Brain microvascular endothelial cell (primary cell): ENCODE measurements at regions not wholly inside any gene's neighbourhood (a gene's known extent, or its start where the extent isn't known, plus 50 kb on each side); places are given as distances from the start of the nearest gene placed in this dataset.

Experiments used
- DNase-seq: peaks from one replicate; pipeline ENCODE4 v3.0.0-alpha.2; 2020
- H3K27ac ChIP-seq: fragments of 250-450 bp; sonication (Bioruptor Pico); 2 replicates; pipeline ENCODE4 v1.5.1; 2020; ENCODE audit warnings: mild to moderate bottlenecking, moderate library complexity
- H3K27me3 ChIP-seq: fragments of 250-450 bp; sonication (Bioruptor Pico); replicated peaks from 2 replicates; pipeline ENCODE4 v1.5.1; 2020; ENCODE audit warnings: mild to moderate bottlenecking
- H3K36me3 ChIP-seq: fragments of 250-450 bp; sonication (Bioruptor Pico); replicated peaks from 2 replicates; pipeline ENCODE4 v1.5.1; 2020; ENCODE audit warnings: mild to moderate bottlenecking
- H3K4me3 ChIP-seq: 2 replicates; pipeline ENCODE4 v1.5.1; 2011; ENCODE audit warnings: low read depth, mild to moderate bottlenecking, control low read depth, low read length, moderate library complexity
- in situ Hi-C: cut with HindIII; loops from 2 replicates; pipeline ENCODE4 v1.10.0; 2017; ENCODE audit warnings: low sequenced_read_pairs, low pct_ligation_motif_present
- TF ChIP-seq, protein P1 (sequence below): IDR thresholded peaks from 2 replicates; pipeline ENCODE4 v1.5.1; 2011; ENCODE audit warnings: low read depth, mild to moderate bottlenecking, moderate library complexity, low read length, control low read depth, inconsistent platforms; ENCODE audit errors: missing control alignments

DNA sequence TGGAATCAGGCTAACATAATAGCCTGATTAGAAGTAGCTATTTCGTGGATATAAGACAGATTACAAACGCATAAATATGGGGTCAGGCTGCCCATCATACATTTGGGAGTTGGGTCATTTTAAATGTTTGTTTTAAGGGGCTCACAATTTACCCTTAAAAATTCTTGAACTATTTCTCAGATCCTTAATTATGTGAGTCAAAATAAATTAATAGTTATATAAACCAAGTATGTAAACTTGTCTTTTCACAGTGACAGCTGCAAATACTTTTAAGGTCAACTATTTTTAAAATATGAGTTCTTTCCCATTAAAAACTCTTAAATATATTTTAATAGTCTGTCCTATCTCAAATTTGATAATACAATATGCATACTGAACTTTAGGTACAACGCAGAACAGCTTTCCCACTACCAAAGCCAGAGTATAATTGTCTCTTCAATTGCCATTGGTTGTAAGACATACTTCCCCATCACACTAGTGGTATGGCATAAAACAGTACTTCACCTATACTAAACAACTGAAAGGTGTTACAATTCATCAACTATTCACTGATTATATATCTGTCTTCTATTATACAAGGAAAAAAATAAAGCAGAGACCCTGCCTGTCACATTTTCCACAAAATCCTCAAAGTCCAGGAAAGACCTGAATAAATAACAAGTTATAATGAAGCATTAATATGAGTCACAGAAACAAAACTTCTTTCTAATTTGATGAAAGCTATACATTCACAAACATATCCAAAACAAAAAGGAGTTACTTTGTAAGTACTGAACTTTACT is 80.8 kb upstream of the COL21A1 start:
- Histone ChIP-seq H3K27ac (no peak overlapping the region), H3K27me3 (no peaks in the 10 kb centered on the region), H3K4me3 (no peak overlapping the region), H3K36me3 (no peaks in the 10 kb centered on the region)
- in situ Hi-C loops = no loop called here
- TF ChIP-seq, protein P1, sequence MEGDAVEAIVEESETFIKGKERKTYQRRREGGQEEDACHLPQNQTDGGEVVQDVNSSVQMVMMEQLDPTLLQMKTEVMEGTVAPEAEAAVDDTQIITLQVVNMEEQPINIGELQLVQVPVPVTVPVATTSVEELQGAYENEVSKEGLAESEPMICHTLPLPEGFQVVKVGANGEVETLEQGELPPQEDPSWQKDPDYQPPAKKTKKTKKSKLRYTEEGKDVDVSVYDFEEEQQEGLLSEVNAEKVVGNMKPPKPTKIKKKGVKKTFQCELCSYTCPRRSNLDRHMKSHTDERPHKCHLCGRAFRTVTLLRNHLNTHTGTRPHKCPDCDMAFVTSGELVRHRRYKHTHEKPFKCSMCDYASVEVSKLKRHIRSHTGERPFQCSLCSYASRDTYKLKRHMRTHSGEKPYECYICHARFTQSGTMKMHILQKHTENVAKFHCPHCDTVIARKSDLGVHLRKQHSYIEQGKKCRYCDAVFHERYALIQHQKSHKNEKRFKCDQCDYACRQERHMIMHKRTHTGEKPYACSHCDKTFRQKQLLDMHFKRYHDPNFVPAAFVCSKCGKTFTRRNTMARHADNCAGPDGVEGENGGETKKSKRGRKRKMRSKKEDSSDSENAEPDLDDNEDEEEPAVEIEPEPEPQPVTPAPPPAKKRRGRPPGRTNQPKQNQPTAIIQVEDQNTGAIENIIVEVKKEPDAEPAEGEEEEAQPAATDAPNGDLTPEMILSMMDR = no peak
- DNase-seq = no peak

DNA sequence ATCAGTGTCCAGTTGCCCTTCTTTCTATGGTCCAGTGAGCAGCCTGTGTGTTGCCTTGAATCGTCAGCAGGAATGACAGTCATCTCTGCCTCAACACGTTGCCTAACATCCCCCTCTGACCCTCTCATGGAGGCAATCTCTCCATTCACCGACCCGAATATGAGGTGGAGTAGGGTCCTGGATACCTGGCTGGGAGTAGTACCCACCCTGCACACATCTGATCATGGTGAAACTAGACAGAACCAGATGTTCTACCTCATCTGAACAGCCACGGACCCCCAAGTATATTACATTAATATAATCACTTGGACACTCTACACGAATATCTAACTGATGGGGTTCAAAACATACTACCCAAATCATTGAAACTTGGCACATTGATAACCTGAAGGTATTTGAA is 77.0 kb upstream of the COL21A1 start:
- DNase-seq = no peak
- Histone ChIP-seq H3K36me3 (no peaks in the 10 kb centered on the region), H3K27ac (no peak overlapping the region), H3K27me3 (no peaks in the 10 kb centered on the region), H3K4me3 (no peak overlapping the region)
- in situ Hi-C loops = no loop called here
- TF ChIP-seq, protein P1 = no peak

DNA sequence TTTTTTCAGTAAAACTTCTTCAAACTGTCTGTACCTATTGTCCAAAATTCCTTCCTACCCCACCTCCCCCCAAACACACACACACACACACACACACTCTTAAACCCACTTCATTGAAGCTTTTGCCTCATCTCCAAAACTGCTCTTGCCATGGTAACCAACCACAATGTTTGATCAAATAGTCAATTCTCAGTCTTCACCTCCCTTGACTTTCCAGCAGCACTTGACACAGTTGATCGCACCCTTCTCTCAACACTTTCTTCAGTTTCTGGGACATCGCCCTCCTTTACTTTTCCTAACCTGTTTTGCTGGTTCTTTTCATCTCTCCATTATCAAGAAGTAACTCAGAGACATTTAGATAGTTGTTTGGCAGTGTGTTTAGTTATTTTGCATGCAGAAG is 71.5 kb upstream of the COL21A1 start:
- no peak overlapping the region for H3K4me3 ChIP-seq
- H3K36me3 ChIP-seq = no peaks in the 10 kb centered on the region
- no peak for DNase-seq
- in situ Hi-C loops = no loop called here
- no peaks in the 10 kb centered on the region for H3K27me3 ChIP-seq
- TF ChIP-seq, protein P1 = no peak
- no peak overlapping the region for H3K27ac ChIP-seq

DNA sequence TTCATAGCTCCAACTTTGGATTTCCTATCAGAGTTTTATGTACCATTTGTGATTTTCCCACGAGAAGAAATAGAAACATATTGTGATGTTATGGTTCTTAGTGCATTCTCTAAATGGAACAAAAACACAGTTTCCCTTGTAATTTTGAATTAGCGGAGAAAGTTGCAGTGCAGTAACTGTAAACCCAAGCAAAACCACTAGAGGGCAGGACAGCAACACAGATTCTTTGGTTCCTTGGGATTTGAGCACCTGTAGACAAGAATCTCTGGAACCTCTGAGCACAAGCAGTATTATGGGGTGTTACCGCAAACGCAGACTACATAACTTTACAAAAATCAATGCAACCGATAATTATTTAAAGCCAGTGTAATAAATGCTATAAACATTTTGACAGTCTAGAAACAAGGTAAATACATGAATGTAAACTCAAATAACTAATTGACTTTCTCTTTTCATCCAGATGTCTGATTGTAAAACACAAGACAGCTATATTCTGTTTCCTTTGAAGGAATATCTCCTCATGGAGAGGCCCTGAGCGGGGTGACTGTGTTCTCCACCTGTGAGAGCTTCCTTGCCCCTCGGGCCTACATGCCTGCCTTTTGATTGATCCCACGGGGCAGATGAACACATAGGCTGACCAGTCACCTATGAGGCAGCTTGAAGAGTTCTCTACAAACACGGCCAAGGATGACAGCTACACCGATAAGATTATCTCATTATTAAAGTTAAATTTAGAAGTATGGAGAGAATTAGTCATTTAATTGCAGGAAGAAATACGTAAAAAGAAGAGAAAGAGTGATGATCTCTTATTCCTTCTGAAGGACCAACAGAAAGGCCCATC is 67.5 kb upstream of the COL21A1 start:
- Histone ChIP-seq H3K27me3 (no peaks in the 10 kb centered on the region), H3K27ac (no peak overlapping the region), H3K36me3 (no peaks in the 10 kb centered on the region), H3K4me3 (no peak overlapping the region)
- TF ChIP-seq, protein P1 = peak; percentile 84
- in situ Hi-C loops = no loop called here
- peak; percentile 53 for DNase-seq

DNA sequence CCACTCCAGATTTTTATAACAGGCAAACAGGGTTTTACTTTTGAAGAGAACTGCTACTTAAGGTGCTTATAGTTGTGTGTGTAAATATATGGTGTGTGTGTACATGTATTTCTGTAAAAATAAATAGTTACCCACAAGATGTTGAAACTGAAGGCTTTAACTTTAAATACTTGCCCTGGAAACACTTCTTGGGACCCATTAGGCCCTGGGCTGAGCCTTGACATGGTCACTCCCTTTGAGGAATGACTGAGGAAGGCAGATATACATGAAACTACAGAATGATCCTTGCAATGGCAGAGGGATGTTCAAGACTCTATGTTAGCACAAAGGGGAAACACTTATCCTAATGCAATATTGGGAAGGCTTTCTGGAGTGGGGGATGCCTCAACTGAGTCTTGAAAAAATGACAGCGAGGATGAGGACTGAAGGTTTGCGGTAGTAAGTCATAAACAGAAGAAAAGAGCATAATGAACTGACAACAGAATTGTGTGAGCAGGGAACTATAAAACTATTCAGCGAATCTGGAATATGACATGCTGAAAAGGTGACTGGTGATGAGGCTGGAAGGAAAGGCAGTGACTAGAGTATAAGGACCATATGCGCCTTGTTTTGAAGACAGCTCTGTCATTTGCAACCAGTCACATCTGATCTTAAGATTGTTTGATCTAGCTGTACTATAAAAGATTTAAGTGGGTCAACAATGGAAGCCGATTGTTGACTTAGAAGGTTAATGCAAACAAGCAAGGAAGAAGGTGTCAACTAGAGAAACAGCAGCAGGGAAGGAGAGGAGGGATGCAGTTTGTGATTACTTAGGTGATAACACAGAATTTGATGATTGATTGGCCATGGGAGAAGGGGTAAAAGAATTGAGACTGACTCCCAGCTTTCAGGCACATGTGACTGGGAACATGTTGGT is 64.4 kb upstream of the COL21A1 start:
- in situ Hi-C loops = no loop called here
- no peak for DNase-seq
- no peaks in the 10 kb centered on the region for H3K36me3 ChIP-seq
- H3K27me3 ChIP-seq = no peaks in the 10 kb centered on the region
- no peak overlapping the region for H3K27ac ChIP-seq
- H3K4me3 ChIP-seq = no peak overlapping the region
- TF ChIP-seq, protein P1 = no peak
